HL-60/S4 treated with phorbol 12-myristate 13-acetate at 8.2 ng/mL for 4 days and 3 days (cell line): ENCODE measurements at regions not wholly inside any gene's neighbourhood (a gene's known extent, or its start where the extent isn't known, plus 50 kb on each side); places are given as distances from the start of the nearest gene placed in this dataset.

ENCODE experiments used
- in situ Hi-C: fragments of 300-500 bp; cut with MboI; formaldehyde crosslinking; loops from 2 replicates; pipeline ENCODE4 v1.15.0; 2022; ENCODE audit warnings: low sequenced_read_pairs

DNA sequence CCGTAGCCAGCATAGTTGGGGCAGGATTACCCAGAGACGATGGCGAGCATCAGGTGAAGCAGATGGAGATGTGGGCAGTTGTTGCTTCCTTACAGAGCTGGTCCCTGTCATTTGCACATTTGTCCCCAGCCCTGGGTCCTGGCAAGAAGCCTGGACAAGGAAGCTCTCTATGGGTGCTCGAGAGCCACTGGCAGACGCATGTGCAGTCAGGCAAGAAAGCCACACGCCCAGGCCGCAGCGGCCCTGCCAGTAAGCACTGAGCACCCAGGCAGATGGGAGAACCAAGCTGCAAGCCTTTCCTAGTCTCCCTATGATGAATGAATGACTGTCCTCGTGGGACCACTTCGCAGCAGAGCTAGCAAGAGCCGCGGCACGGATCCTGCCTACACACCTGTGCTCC is 182.8 kb downstream of the FOXO1 start:
- in situ Hi-C loops = no loop called here

DNA sequence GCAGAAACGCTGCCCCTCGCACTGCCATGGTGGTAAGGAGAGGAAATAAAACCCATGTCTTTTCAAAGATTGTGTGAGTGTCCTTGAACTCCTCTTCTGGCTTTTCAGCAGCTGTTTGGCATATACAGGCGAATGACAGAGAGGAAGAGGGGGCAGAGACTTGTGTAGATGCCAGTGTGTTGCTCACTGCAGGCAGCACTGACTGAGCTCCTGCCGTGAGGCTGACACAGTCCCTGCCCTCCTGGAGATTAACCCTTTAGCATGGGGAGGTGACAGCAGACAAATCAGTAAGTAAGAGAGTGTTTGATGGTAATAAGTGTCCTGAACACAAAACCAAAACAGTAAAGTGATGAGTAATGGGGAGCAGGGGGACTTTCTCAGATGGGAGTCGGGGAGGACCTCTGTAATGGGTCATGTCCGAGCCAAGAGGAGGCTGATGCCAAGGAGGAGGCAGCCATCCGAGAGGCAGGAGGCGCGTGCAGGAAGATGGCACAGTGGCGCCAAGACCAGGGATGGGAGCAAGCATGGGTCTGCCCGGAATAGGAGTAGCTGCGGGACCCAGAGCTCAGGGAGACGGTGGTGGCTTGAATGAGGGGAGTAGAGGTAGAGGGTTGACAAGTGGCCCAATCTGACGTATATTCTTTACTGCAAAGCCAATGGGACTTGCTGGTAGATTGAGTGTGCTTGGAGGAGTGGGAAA is 182.2 kb downstream of the FOXO1 start:
- in situ Hi-C loops = no loop called here

DNA sequence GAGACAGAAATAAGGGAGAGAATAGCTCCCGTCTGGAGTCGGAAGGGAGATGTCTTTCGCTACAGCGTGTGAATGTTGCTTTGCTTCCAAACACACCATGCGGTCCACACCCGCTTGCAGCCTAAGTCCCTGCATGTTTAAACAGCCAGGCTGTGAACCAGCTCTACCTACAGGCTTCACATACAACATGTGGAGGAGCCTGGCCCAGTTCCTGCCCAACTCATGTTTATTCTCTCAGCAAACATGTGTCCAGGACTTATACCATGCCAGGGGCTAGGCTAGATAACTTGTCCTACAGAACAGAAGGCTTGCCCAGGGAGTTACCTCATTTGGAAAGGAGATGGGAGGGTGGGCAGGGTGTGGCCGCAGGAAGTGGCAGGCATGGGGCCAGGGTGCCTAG is 181.5 kb downstream of the FOXO1 start:
- in situ Hi-C loops = no loop called here

DNA sequence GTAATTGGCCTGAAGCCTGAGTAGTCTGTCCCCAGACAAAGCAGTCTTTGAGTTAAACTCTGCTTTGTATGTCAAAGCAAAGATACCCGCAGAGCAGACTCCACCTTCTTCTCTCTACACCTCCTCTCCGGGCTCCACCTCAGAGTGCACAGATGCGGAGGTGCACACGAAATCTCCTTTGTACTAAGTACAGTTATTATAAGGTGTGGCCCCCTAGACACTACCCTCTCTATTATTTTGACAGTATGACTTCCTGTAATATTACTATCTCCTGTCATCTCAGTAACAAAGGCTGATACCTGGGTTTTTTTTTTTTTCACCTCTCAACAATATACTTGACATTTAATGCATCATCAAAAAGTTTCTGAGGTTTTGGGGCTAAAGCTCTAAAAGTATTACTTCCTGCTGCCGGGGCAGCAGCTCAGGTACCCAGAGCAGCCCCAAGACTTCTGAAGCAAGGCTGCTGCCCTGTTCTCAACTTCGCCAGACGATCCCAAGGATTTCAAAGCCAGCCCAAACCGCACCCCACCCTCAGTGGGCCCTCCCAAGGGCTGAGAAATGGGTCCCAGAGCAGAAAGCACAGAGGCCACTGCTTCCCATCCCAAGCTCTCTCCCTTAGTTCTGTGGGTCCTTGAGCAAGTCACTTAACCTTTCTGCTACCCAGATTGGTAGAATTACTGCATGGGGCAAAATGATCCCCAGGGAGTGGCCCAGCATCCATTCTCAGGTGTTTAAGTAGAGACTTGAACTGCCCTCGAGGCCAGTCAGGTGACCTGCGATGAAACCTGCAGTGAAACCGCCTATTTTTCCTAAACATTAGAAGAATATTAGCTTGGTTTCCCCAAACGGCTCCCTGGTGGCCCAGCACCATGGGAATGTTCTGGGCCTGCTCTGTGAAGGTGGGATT is 180.6 kb downstream of the FOXO1 start:
- in situ Hi-C loops = no loop called here

DNA sequence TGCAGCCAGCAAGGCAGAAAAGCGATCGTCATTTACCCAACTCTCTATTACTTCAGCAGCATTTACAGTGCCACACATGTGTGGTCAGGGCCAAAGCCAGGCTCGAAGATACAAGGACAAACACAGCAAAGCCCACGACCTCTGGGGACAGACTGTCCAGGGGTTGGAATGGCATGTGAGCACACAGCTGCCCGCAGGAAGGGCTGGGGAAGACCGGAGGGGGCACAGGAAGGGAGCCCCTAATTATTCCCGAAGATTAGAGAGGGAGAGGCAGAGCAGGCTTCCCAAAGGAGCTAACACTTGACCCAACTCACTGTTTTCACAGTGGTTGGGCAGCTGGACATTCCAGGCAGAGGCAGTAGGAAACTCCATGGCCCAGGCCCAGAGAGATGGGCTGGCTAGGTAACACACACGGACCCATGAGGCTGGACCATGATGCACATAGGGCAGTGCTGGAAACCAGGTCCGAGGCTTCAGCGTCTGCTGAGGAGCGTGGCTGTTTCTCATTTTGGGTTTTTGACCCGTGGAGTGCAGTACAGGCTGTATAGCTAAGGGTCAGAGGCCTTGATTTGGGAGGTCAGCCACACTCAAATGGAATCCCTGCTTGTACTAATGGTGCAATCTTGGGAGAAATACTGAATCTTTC is 179.8 kb downstream of the FOXO1 start:
- in situ Hi-C loops = no loop called here

DNA sequence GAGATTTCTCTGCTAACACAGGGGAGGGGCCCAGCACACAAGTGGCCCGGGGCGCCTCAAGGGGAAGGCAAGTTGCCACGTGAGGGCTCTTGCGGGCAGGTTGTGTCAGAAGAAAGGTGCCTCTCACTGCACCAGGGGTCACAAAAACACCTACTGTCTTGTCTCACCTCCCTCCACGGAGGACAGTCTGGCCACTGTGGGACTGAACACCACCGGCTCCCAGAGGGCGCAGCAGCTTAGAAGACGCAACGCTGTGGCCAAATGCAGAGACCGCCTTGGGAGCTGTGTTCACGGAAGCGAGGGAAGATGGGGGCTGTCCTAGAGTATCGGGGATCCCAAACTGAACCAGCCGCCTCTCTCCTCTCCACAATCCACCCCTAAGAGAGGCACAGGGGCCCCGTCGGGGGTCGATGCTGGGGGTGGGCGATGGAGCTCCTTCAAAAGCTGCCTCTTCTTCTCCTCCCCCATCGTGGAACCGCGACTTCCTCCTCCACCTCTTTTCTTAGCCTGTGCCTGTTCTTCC is 177.5 kb downstream of the FOXO1 start:
- in situ Hi-C loops = no loop called here

DNA sequence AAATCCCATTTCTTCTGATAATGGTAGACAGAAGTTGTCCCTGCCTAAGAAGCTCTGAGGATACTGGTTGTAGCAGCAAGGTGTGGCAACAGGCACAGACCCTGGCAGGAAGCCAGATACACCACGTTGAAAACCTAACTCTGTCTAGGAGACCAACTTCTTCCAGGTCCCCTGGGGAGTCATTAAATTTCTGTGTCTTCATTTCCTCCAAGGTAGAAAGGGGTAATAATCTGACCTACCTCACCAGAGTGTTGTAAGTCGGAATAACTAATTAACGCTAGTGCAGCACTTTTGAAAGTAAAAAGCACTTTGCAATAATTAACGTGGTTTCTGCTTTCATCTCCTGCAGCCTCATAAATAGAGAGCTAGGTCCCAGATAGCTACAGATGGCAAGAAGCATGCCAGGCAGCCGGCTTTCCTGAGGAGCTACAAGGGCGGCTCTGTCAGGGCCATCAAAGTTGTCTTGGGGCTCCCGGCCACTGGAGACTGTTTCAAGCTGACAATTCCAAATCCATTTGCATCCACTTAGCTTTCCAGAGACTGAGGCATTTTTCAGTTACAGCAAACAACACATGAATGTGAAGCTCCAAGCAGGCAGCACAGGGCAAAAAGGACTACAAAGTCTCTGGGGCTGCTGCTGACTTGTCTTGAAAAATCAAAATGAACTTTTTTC is 176.2 kb downstream of the FOXO1 start:
- in situ Hi-C loops = no loop called here

DNA sequence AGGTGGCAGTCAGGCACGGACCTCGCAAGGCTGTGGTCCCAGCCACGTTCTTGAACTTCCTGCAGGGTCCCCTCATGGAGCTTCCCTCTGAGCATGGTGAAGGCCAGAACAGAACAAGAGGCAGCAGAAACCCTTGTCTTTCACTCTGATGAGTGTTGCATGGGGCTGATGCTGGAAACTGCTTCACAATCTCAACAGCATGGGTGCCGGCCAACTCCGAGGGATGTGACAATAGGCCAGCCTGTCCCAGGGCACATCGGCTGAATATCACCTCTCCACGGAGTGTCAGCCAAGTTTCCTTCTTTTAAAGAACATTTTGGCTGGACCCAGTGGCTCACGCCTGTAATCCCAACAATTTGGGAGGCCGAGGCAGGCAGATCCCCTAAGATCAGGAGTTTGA is 173.9 kb downstream of the FOXO1 start:
- in situ Hi-C loops = no loop called here

DNA sequence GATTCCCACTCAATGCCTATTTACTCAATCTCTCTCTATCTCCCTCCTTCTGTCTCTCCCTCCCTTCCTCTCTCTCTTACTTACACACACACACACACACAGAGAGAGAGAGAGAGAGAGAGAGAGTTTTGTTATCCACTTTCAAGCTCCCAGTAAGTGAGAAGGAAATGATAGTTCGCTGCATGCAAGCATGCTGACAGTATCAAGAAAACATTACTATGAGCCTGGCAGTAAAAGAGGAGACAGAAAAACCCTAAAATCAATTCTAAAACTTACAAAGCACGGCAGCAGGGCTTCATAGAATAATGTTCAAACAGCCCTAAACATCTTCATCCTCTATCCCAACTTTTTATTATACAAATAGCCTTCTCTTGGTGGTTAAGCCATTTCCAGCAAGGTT is 171.9 kb downstream of the FOXO1 start:
- in situ Hi-C loops = no loop called here

DNA sequence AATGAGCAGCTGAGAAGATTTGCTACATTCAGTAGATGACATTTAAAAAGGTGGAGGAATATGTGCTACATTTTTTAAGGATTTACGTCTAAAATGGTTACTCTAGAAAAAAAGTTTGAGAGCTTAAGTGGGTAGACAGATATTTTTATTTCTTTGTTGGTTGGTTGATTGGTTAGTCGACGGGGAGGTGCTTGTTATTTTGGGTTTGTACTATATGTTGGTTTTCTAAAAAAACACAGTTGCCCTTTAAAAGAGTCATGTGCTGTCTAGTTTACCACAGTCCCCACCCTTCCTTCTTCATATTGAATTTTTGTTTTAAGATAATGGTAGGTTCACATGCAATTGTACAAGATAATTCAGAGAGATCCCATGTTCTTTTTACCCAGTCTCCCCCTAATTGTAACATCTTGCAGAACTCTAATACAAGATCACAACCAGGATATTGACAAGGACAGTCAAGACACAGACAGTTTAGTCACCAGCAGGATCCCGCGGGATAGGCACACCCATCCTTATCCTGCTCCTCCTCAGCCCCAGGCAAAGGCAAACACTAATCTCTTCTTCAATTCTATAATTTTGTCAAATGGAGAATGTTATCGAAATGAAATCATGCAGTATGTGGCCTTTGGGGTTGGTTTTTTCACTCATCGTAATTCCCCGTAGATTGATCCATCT is 171.4 kb downstream of the FOXO1 start:
- in situ Hi-C loops = no loop called here

DNA sequence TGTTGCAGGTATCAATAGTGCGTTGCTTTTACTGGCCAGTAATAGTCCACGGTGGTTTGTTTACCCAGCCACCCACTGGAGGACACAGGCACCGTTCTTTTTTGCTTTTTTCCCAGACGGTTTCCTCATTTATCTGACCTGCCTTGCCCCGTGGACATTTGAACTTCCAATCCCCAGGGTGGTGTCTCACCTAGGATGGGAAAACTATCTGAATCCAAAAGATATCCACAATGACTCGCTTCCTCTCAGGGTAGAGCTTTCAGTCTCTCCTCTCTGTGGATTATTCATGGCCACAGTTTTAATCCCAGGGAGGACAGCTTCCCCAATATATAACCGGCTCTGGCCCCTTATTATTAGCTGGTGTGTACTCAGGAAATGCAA is 170.8 kb downstream of the FOXO1 start:
- in situ Hi-C loops = no loop called here

DNA sequence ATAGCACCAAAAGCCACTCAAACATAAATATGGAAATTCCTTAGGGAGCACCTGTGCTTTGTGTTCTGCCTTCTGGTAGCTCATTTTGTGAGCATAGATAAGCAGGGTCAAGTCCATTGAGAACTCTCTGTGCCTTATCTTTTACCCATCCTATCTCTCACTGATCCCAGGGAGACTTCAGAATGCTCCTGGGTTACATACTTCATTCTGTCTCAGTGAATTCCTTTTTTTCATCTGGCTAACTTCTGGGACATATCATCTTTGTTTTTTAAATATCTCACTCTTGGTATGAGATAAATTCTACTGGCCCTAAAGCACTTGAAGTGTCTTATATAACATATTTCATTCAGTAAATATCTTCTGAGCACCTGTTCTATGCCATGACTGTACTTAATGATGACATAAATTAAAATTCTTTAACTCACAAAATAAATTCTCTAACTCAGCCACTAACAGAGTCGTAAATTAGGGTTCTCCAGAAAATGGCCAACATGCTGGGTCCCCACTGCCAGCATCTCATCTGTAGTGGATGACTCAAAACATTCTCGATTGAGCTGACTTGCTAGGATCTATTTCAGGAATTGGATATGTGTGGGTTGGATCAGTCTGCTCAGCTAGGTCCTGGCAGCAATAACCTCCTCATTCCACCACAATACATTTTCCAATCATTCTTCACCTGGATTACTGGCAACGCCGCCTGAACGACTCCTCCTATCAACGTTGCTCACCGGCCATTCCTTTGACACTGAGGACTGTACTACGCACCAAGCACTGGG is 170.2 kb downstream of the FOXO1 start:
- in situ Hi-C loops = no loop called here

DNA sequence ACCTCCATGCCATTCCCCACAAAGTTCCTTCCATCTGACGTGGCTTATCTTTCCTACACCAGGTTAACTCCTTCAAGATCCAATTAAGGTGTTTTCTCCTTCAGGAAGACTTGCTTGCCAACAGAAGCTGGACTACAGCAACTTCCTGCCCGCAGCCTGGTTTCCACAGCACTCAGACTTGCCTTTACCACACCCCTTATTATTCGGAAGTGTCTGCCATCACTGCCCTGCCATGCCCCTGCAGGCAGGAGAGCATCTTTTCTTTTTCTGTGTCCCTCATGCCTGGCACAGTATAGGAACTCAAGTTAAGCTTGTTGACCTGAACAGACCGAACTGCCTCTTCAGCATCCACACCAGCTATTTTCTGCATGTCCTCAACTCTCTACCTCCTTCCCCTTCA is 168.0 kb downstream of the FOXO1 start:
- in situ Hi-C loops = no loop called here

DNA sequence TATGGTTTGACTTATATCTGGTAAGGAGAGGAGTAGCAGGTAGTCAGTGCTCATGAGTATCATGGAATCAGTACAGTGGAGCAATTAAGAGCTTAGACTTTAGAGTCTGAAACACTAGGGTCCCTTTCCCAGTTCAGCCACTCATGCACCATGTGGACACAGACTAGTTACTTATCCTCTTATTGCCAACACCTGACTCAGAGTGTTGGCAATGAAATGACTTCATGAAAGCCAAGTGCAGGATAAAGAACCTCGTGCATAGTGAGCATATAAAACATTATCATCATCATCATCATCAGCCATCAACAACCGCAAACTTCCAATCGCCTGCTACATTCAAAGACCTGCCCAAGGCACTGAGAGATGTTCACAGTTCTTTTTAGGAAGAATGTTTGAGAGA is 164.2 kb downstream of the FOXO1 start:
- in situ Hi-C loops = no loop called here

DNA sequence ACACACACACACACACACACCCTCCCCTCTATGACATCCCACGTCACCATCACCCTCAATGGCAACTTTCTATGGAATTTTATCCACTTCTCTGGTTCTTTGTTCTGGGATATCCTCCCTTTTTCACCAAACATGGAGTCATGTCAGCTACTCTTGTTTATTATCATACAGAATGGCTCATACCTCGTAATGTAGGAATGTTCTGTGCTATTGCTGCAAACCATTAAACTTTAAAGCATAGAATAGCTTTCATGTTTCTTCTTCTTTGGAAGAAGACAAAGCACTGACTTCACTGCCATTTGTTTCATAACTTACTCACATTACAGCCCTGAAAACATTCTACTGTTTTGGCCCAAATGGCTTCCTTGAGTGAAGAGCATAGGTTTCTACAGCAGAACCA is 163.4 kb downstream of the FOXO1 start:
- in situ Hi-C loops = no loop called here

DNA sequence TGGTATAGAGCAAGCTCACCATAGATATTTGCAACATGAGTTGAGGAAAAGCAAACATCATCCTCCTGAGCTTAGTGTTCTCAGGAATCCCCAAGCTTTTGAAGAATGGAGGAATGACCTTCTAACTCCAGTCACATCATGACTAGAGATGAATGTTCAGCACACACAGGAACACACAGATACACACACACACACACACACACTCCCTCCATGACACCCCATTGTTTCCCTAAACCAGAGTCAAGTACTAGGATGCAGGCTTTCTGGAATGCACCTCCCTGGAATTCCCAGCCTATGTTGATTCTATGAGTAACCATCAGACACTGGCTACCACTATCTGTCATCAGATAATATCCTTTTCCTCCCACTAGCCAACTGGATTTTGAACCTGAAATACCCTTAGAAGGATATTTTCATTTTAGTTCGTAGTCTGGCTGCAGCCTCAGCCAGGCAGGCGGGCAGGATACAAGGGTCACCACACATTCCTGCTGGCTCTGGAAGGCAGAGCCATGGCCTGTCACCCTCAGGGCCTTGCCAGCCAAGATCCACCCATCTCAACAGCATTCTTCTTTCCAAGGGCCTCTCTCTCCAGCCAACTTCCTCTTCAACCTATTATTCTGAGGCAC is 162.4 kb downstream of the FOXO1 start:
- in situ Hi-C loops = no loop called here

DNA sequence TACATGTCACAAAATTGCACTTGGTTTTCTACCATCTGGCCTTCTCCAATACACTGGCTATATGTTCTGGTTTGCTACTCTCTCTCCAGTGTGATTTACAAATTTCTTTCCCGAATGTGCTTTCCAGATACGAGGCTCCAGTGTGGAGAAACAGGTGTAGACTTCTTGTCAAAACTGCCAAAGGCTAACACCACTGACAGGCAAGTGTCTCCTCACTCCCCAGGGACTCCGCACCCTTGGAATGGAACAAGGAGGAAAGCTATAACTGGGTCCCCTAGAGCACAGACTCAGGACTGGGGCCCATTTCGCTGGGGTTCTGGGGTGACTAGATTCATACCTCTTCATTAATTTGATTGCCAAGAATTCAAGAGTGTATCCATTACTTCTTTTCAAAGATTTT is 161.8 kb downstream of the FOXO1 start:
- in situ Hi-C loops = no loop called here

DNA sequence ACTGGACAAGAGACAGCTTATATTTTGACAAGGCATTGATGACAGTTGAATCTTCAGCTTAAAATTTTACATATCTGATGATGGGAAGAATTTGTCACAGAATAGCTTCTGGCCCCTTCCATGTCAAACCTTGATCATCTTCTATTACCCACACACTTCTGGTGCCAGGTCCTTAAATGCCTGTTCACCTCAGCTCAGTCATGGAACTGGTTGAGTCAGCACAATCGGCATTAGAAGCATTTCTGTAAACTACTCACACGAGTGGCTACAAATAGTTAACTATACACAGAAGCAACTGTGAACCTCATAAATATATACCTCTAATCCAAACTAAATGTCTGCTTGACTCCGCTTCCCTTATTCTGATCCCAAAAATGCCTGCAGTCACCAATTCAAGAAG is 161.2 kb downstream of the FOXO1 start:
- in situ Hi-C loops = no loop called here
